ENCODE measurements at regions not wholly inside any gene's neighbourhood (a gene's known extent, or its start where the extent isn't known, plus 50 kb on each side); places are given as distances from the start of the nearest gene placed in this dataset.

- TF ChIP-seq CTCF (IDR thresholded peaks at IDR 0.05; ENCODE audit: insufficient read depth, low read depth, low read length) (no peak), EZH2 (IDR thresholded peaks at IDR 0.05; ENCODE audit: insufficient read depth, low read length) (no peak)
These were observed 506.6 kb downstream of the NR4A2 start for GRCh38 chr2:155825876-155826275.

Data from astrocyte (in vitro differentiated cells and primary cell).